ENCODE measurements at regions not wholly inside any gene's neighbourhood (a gene's known extent, or its start where the extent isn't known, plus 50 kb on each side); places are given as distances from the start of the nearest gene placed in this dataset.

GRCh38 chr1:58890609-58891008 is 106.8 kb upstream of the JUN start:
- DNase-seq (ENCODE audit: low read depth), result no peak

DNA sequence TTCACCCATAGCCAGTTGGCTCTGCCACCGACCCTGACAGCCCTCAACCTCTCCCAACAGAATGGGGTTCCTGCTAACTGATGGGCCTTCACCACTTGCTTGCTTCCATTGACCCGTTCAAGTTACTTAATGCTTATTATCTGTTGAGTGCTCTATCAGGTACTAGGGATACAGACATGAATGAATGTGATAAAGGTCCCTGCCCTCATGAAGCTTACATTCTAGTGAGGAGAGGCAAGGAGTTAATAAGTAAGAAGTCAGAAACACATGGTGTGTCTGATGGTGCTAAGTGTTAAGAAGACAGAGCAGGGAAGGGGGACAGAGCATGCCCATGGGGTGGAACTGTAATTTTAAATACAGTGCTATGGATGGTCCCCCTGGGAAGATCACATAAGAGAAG is 107.5 kb upstream of the JUN start:
- no peak for DNase-seq (ENCODE audit: low read depth)

GRCh38 chr1:58893257-58893869 is 109.5 kb upstream of the JUN start:
- DNase-seq (ENCODE audit: low read depth), result no peak

GRCh38 chr1:58895082-58895481 is 111.2 kb upstream of the JUN start:
- DNase-seq (ENCODE audit: low read depth), result no peak

GRCh38 chr1:58895559-58896145 is 111.8 kb upstream of the JUN start:
- DNase-seq (ENCODE audit: low read depth), result no peak

GRCh38 chr1:58896246-58897183 is 112.7 kb upstream of the JUN start:
- no peak for DNase-seq (ENCODE audit: low read depth)

- no peak for DNase-seq (ENCODE audit: low read depth)
Measured at GRCh38 chr1:58898739-58899586, 115.1 kb upstream of the JUN start.

DNA sequence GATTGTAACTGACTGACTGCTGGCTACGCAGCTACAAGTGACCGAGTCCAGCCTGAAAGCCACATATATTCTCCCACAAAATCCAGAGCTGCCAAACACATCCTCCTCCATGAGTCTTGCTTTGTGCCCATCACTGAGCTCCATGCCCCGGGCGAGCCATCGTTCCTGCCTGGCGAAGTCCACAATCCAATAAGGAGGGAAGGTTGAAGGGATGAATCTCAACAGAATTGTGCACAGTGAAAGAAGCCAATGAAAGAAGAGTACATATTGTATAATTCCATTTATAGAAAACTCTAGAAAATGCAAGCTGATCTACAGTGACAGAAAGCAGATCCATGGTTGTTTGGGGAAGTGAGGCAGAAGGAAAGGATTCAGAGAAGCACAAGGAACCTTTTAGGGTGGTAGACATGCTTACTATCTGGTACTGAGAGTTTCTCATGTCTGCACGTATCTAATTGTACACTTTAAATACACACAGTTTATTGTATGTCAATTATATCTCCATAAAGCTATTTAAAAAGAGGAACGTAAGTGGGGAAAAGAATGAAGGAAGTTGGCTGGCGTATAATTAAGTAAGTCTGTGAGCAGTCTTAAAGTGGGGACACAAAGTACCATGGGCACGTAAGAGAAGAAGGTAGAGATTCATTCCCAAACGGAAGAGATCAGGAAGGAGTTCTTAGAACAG is 115.9 kb upstream of the JUN start:
- DNase-seq (ENCODE audit: low read depth), result no peak

GRCh38 chr1:58900396-58900795 is 116.5 kb upstream of the JUN start:
- no peak for DNase-seq (ENCODE audit: low read depth)

DNA sequence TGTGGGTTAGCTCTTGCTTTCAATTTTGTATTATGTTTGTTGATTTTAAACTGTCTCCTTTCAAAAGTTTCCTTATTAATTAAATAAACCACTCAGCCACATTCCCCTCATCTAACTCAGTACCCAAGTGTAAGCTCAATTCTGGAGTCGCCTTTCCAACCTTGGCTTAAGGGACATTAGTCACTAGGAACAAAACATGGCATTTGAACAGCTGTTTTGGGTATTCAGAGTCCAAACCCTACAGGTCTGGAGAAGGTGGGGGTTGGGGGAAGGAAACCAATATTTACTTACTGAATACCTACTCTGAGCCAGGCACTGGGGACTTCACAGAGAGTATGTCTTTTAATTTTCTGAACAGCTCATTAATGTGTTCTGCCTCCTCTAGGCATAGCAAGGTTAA is 117.2 kb upstream of the JUN start:
- DNase-seq (ENCODE audit: low read depth), result peak; percentile 39

- DNase-seq (ENCODE audit: low read depth), result no peak
Measured at GRCh38 chr1:58902830-58903513, 119.1 kb upstream of the JUN start.

DNA sequence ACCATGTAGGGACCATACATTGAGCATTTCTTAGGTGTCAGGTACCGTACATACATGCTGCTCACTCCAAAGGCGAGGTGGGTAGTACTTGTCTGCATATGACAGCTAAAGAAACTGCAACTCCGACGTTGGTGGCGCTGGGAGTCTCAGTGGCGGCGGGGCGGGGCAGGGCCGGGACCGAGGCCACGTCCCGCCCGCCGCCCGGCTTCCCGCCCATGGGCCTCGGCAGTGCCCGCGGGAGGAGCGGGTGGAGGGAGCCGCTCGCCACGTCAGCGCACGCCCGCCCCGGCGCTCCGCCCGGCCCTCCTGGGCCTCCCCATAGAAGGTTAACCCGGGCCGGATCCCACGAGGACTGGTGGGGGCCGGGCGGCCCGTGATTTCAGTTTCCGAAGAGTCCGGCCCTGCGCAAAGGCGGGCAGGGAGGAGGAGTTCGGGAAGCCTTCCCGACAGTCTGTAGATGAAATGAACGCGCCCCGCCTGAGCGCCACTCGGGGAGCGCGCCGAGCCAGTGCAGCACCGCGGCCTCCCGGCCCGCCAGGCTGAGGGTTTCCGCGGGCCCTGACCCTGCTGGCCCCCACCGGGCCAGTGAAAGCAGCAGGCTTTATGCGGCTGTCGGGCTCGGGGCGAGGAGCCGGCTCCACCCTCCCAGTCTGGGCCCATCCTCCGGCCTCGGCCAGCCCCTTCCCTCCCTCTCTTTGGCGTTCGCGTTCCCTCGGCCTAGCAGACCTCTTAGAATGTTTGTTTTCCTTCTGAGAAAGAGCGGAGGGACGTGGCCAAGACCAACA is 119.9 kb upstream of the JUN start:
- DNase-seq (ENCODE audit: low read depth), result peak; percentile 95

DNA sequence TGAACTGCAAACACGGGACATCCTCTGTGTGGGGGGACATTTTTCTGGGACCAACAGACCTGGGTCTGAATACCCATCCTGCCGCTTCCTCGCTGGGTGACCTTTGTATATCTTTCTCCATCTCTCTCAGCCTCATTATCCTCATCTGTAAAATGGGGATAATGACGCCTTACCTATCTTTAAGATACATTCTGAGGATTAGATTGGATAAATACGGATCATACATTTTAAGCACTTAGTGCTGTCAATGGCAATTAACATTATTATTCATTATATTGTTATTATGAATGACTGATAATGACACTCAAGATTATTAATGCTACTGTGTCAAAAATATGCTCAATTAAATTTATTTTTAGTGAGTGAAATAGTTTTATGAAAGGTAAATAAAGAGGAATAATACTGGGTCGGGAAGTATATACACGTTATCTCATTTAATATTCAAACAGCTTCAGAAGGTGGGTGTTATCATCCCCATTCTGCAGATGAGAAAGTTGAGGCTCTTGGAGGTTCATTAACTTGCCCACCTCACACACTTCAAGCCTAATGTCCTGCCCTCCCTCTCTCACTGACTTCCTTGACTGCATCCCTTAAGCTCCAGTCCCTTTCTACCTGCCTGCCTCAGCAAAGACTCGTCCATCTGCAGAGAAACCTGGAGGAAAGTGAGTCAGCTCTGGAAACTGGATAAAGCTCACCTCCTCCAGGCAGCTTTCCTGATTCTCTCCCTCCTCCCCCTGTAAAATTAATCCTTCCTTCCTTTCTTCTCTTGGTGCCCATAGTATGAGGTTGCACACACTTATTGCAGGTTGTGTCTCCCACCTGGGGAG is 120.7 kb upstream of the JUN start:
- DNase-seq (ENCODE audit: low read depth), result no peak

- no peak for DNase-seq (ENCODE audit: low read depth)
Measured at GRCh38 chr1:58905126-58905490, 121.3 kb upstream of the JUN start.

- DNase-seq (ENCODE audit: low read depth), result no peak
Measured at GRCh38 chr1:58905628-58906221, 121.9 kb upstream of the JUN start.

DNA sequence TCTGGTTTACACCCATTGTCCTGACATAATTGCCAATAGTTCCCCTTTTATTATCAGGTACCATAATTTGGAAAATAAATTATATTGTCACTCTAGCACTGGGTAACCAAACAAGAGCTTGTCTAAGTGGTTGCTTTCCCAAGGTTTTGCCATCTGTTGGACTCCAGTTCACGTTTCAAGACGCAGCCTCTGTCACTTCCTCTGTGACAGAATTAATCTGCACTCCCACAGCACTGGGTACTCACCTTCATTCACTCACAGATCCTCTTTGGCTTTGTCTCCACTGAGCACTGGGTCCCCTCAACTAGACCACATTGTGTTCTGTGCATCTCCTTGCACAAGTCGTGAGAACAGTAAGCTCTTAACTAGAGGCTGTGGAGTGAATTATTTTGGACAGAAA is 123.6 kb upstream of the JUN start:
- no peak for DNase-seq (ENCODE audit: low read depth)

GRCh38 chr1:58908561-58909560 is 125.0 kb upstream of the JUN start:
- DNase-seq (ENCODE audit: low read depth), result peak; percentile 86
